ENCODE measurements at regions not wholly inside any gene's neighbourhood (a gene's known extent, or its start where the extent isn't known, plus 50 kb on each side); places are given as distances from the start of the nearest gene placed in this dataset.

- Histone ChIP-seq H3K27me3 (ENCODE audit: control insufficient read depth, insufficient read depth, low read length) (no peaks in the 10 kb centered on the region), H3K27ac (ENCODE audit: low read length) (no peak overlapping the region), H3K36me3 (ENCODE audit: control insufficient read depth, insufficient read depth, low read length) (no peaks in the 10 kb centered on the region), H3K9me3 (ENCODE audit: control insufficient read depth, low read depth, low read length) (no peaks in the 10 kb centered on the region), H3K4me1 (ENCODE audit: control insufficient read depth, insufficient read depth, low read length) (no peaks in the 10 kb centered on the region), H3K4me3 (ENCODE audit: low read length) (no peak overlapping the region)
- no peak for DNase-seq
- WGBS (ENCODE audit: insufficient coverage, low lambda C conversion rate): 100% methylated on average over 1 of the region's 3 CpGs
Observed at GRCh38 chr2:189364607-189365006, 76.7 kb upstream of the WDR75 start.

- Histone ChIP-seq H3K4me3 (ENCODE audit: low read length) (no peak overlapping the region), H3K4me1 (ENCODE audit: control insufficient read depth, insufficient read depth, low read length) (no peaks in the 10 kb centered on the region), H3K36me3 (ENCODE audit: control insufficient read depth, insufficient read depth, low read length) (no peaks in the 10 kb centered on the region), H3K27ac (ENCODE audit: low read length) (no peak overlapping the region), H3K27me3 (ENCODE audit: control insufficient read depth, insufficient read depth, low read length) (no peaks in the 10 kb centered on the region), H3K9me3 (ENCODE audit: control insufficient read depth, low read depth, low read length) (no peaks in the 10 kb centered on the region)
- WGBS (ENCODE audit: insufficient coverage, low lambda C conversion rate): no CpG with 5 or more reads among the region's 3 CpGs
- DNase-seq: no peak
Observed at GRCh38 chr2:189366349-189366748, 74.9 kb upstream of the WDR75 start.

- H3K4me3 ChIP-seq (ENCODE audit: low read length): no peak overlapping the region
- DNase-seq: peak in 1 of 2 donors; percentile 6
- no peak overlapping the region for H3K27ac ChIP-seq (ENCODE audit: low read length)
- 74% methylated on average over 2 of the region's 2 CpGs for WGBS (ENCODE audit: insufficient coverage, low lambda C conversion rate)
- no peaks in the 10 kb centered on the region for H3K9me3 ChIP-seq (ENCODE audit: control insufficient read depth, low read depth, low read length)
- no peaks in the 10 kb centered on the region for H3K27me3 ChIP-seq (ENCODE audit: control insufficient read depth, insufficient read depth, low read length)
- no peaks in the 10 kb centered on the region for H3K4me1 ChIP-seq (ENCODE audit: control insufficient read depth, insufficient read depth, low read length)
- H3K36me3 ChIP-seq (ENCODE audit: control insufficient read depth, insufficient read depth, low read length): no peaks in the 10 kb centered on the region
Observed at GRCh38 chr2:189367343-189367742, 73.9 kb upstream of the WDR75 start.

GRCh38 chr2:189369566-189369965 is 71.7 kb upstream of the WDR75 start:
- H3K36me3 ChIP-seq (ENCODE audit: control insufficient read depth, insufficient read depth, low read length): no peaks in the 10 kb centered on the region
- no peaks in the 10 kb centered on the region for H3K27me3 ChIP-seq (ENCODE audit: control insufficient read depth, insufficient read depth, low read length)
- no peak for DNase-seq
- H3K27ac ChIP-seq (ENCODE audit: low read length): no peak overlapping the region
- no CpG with 5 or more reads among the region's 3 CpGs for WGBS (ENCODE audit: insufficient coverage, low lambda C conversion rate)
- no peak overlapping the region for H3K4me3 ChIP-seq (ENCODE audit: low read length)
- H3K9me3 ChIP-seq (ENCODE audit: control insufficient read depth, low read depth, low read length): no peaks in the 10 kb centered on the region
- H3K4me1 ChIP-seq (ENCODE audit: control insufficient read depth, insufficient read depth, low read length): peaks cover 4% of the 10 kb centered on the region

GRCh38 chr2:189370719-189371118 is 70.6 kb upstream of the WDR75 start:
- Histone ChIP-seq H3K4me3 (ENCODE audit: low read length) (no peak overlapping the region), H3K9me3 (ENCODE audit: control insufficient read depth, low read depth, low read length) (no peaks in the 10 kb centered on the region), H3K36me3 (ENCODE audit: control insufficient read depth, insufficient read depth, low read length) (no peaks in the 10 kb centered on the region), H3K27ac (ENCODE audit: low read length) (no peak overlapping the region), H3K4me1 (ENCODE audit: control insufficient read depth, insufficient read depth, low read length) (peaks cover 4% of the 10 kb centered on the region), H3K27me3 (ENCODE audit: control insufficient read depth, insufficient read depth, low read length) (no peaks in the 10 kb centered on the region)
- WGBS (ENCODE audit: insufficient coverage, low lambda C conversion rate): 85% methylated on average over 2 of the region's 3 CpGs
- no peak for DNase-seq

- no peaks in the 10 kb centered on the region for H3K9me3 ChIP-seq (ENCODE audit: control insufficient read depth, low read depth, low read length)
- no peaks in the 10 kb centered on the region for H3K27me3 ChIP-seq (ENCODE audit: control insufficient read depth, insufficient read depth, low read length)
- H3K27ac ChIP-seq (ENCODE audit: low read length): no peak overlapping the region
- H3K4me1 ChIP-seq (ENCODE audit: control insufficient read depth, insufficient read depth, low read length): peaks cover 4% of the 10 kb centered on the region
- no peak for DNase-seq
- H3K4me3 ChIP-seq (ENCODE audit: low read length): no peak overlapping the region
- no CpG with 5 or more reads among the region's 1 CpG for WGBS (ENCODE audit: insufficient coverage, low lambda C conversion rate)
- H3K36me3 ChIP-seq (ENCODE audit: control insufficient read depth, insufficient read depth, low read length): no peaks in the 10 kb centered on the region
Observed at GRCh38 chr2:189372688-189373257, 68.5 kb upstream of the WDR75 start.

GRCh38 chr2:189374481-189374880 is 66.8 kb upstream of the WDR75 start:
- DNase-seq: no peak
- Histone ChIP-seq H3K36me3 (ENCODE audit: control insufficient read depth, insufficient read depth, low read length) (no peaks in the 10 kb centered on the region), H3K27ac (ENCODE audit: low read length) (no peak overlapping the region), H3K4me1 (ENCODE audit: control insufficient read depth, insufficient read depth, low read length) (peaks cover 4% of the 10 kb centered on the region), H3K27me3 (ENCODE audit: control insufficient read depth, insufficient read depth, low read length) (no peaks in the 10 kb centered on the region), H3K4me3 (ENCODE audit: low read length) (no peak overlapping the region), H3K9me3 (ENCODE audit: control insufficient read depth, low read depth, low read length) (no peaks in the 10 kb centered on the region)

GRCh38 chr2:189375842-189376241 is 65.4 kb upstream of the WDR75 start:
- H3K9me3 ChIP-seq (ENCODE audit: control insufficient read depth, low read depth, low read length): no peaks in the 10 kb centered on the region
- DNase-seq: no peak
- H3K27me3 ChIP-seq (ENCODE audit: control insufficient read depth, insufficient read depth, low read length): no peaks in the 10 kb centered on the region
- peaks cover 4% of the 10 kb centered on the region for H3K4me1 ChIP-seq (ENCODE audit: control insufficient read depth, insufficient read depth, low read length)
- no peak overlapping the region for H3K27ac ChIP-seq (ENCODE audit: low read length)
- no peak overlapping the region for H3K4me3 ChIP-seq (ENCODE audit: low read length)
- no peaks in the 10 kb centered on the region for H3K36me3 ChIP-seq (ENCODE audit: control insufficient read depth, insufficient read depth, low read length)

- Histone ChIP-seq H3K4me1 (ENCODE audit: control insufficient read depth, insufficient read depth, low read length) (no peaks in the 10 kb centered on the region), H3K27ac (ENCODE audit: low read length) (no peak overlapping the region), H3K4me3 (ENCODE audit: low read length) (no peak overlapping the region), H3K27me3 (ENCODE audit: control insufficient read depth, insufficient read depth, low read length) (no peaks in the 10 kb centered on the region), H3K36me3 (ENCODE audit: control insufficient read depth, insufficient read depth, low read length) (no peaks in the 10 kb centered on the region), H3K9me3 (ENCODE audit: control insufficient read depth, low read depth, low read length) (no peaks in the 10 kb centered on the region)
- DNase-seq: peak in 1 of 2 donors; percentile 18
- 11% methylated on average over 1 of the region's 2 CpGs for WGBS (ENCODE audit: insufficient coverage, low lambda C conversion rate)
Observed at GRCh38 chr2:189379287-189379630, 62.0 kb upstream of the WDR75 start.

GRCh38 chr2:189379731-189380261 is 61.5 kb upstream of the WDR75 start:
- DNase-seq: no peak
- Histone ChIP-seq H3K4me3 (ENCODE audit: low read length) (no peak overlapping the region), H3K4me1 (ENCODE audit: control insufficient read depth, insufficient read depth, low read length) (no peaks in the 10 kb centered on the region), H3K9me3 (ENCODE audit: control insufficient read depth, low read depth, low read length) (no peaks in the 10 kb centered on the region), H3K36me3 (ENCODE audit: control insufficient read depth, insufficient read depth, low read length) (no peaks in the 10 kb centered on the region), H3K27ac (ENCODE audit: low read length) (no peak overlapping the region), H3K27me3 (ENCODE audit: control insufficient read depth, insufficient read depth, low read length) (no peaks in the 10 kb centered on the region)
- WGBS (ENCODE audit: insufficient coverage, low lambda C conversion rate): no CpG with 5 or more reads among the region's 1 CpG

- Histone ChIP-seq H3K36me3 (ENCODE audit: control insufficient read depth, insufficient read depth, low read length) (no peaks in the 10 kb centered on the region), H3K27me3 (ENCODE audit: control insufficient read depth, insufficient read depth, low read length) (no peaks in the 10 kb centered on the region), H3K4me1 (ENCODE audit: control insufficient read depth, insufficient read depth, low read length) (no peaks in the 10 kb centered on the region), H3K4me3 (ENCODE audit: low read length) (no peak overlapping the region), H3K9me3 (ENCODE audit: control insufficient read depth, low read depth, low read length) (no peaks in the 10 kb centered on the region), H3K27ac (ENCODE audit: low read length) (no peak overlapping the region)
- DNase-seq: no peak
Observed at GRCh38 chr2:189382668-189383067, 58.6 kb upstream of the WDR75 start.

Measured in large intestine (tissue), 3 donors.